Nephron (organoid): ENCODE measurements at regions not wholly inside any gene's neighbourhood (a gene's known extent, or its start where the extent isn't known, plus 50 kb on each side); places are given as distances from the start of the nearest gene placed in this dataset.

Experiments
- H3K27ac Mint-ChIP-seq, 3 experiments: 2 replicates each; pipeline ENCODE4 v1.8.0; 2020; ENCODE audit warnings: mixed read lengths in 3 of 3, mild to moderate bottlenecking in 2 of 3, moderate library complexity in 1 of 3
- H3K27me3 Mint-ChIP-seq: 2 replicates; pipeline ENCODE4 v1.8.0; 2021; ENCODE audit warnings: low read depth, mild to moderate bottlenecking, moderate library complexity, mixed read lengths
- H3K36me3 Mint-ChIP-seq: 2 replicates; pipeline ENCODE4 v1.8.0; 2020; ENCODE audit warnings: low read depth, mixed read lengths
- H3K4me1 Mint-ChIP-seq: 2 replicates; pipeline ENCODE4 v1.8.0; 2020; ENCODE audit warnings: mixed read lengths
- H3K4me3 Mint-ChIP-seq, 3 experiments: 2 replicates each; pipeline ENCODE4 v1.8.0; 2020; ENCODE audit warnings: mild to moderate bottlenecking in 3 of 3, mixed read lengths in 3 of 3, moderate library complexity in 2 of 3
- H3K9me3 Mint-ChIP-seq: 2 replicates; pipeline ENCODE4 v1.8.0; 2020; ENCODE audit warnings: mixed read lengths
- TF ChIP-seq, protein P1 (sequence below), 3 experiments: fragments of 200-600 bp; sonication (generic); IDR thresholded peaks; one replicate each; pipeline ENCODE4 v1.5.0; 2021; ENCODE audit warnings: antibody characterized with exemption in 3 of 3; ENCODE audit not compliant: unreplicated experiment in 3 of 3

DNA sequence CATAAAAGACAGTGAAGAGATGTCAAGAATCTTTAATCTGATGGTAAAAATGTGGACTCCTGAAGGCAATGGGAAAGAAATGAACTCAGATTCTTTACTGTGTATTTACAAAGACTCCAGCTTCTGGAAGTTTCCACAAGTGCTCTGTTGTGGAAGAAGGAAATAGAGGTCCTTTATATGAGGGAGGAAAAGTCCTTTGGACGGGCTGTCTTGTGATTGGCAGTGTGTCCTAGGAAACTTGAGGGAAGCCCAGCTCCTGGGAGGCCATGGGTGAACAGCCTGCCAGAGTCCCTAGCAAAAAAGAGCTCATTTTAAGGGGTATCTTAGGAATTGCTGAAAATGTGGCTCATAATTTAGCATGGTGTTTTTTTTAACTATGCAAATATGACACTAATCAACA lies 92.0 kb downstream of the RNASET2 start:
- peaks cover 6% of the 10 kb centered on the region for H3K4me1 Mint-ChIP-seq
- peak overlapping the region; percentile 11 to 38 (median 19) for H3K4me3 Mint-ChIP-seq
- no peaks in the 10 kb centered on the region for H3K36me3 Mint-ChIP-seq
- TF ChIP-seq, protein P1, sequence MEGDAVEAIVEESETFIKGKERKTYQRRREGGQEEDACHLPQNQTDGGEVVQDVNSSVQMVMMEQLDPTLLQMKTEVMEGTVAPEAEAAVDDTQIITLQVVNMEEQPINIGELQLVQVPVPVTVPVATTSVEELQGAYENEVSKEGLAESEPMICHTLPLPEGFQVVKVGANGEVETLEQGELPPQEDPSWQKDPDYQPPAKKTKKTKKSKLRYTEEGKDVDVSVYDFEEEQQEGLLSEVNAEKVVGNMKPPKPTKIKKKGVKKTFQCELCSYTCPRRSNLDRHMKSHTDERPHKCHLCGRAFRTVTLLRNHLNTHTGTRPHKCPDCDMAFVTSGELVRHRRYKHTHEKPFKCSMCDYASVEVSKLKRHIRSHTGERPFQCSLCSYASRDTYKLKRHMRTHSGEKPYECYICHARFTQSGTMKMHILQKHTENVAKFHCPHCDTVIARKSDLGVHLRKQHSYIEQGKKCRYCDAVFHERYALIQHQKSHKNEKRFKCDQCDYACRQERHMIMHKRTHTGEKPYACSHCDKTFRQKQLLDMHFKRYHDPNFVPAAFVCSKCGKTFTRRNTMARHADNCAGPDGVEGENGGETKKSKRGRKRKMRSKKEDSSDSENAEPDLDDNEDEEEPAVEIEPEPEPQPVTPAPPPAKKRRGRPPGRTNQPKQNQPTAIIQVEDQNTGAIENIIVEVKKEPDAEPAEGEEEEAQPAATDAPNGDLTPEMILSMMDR (IDR thresholded peaks at IDR 0.05; ENCODE audit: unreplicated experiment in 3 of 3): no peak
- H3K27ac Mint-ChIP-seq: no peak overlapping the region
- H3K27me3 Mint-ChIP-seq: peaks cover 37% of the 10 kb centered on the region
- H3K9me3 Mint-ChIP-seq: no peaks in the 10 kb centered on the region

DNA sequence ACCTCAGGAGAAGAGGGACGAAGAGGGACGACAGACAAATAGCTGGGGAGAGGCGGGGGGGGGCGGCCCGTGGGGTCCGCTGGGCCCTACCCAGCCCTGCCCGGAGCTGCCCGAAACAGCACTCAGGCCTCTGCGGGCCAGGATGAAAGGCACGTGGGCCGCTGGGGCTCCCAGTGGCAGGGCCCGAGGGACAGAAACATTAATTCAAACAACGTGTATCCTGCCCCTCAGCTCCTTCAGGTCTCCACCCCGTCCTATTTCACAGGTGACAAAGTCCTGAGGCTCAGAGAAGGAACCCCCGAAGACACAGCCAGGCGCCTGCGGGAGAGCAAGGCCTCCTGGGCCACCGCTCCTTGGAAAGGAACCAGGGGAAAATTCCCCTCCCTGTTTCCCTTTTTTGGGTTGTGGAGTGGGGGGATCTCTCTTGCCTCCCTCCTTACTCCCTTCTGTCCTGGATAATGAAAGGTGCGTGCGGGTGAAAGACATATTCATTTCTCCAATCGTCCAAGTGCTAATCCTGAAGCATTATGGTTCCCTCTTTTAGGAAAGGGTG lies 93.3 kb downstream of the RNASET2 start:
- H3K27me3 Mint-ChIP-seq: peaks cover 37% of the 10 kb centered on the region
- no peaks in the 10 kb centered on the region for H3K9me3 Mint-ChIP-seq
- no peak overlapping the region for H3K27ac Mint-ChIP-seq
- H3K36me3 Mint-ChIP-seq: no peaks in the 10 kb centered on the region
- peak overlapping the region; percentile 90 to 93 (median 91) for H3K4me3 Mint-ChIP-seq
- TF ChIP-seq, protein P1 (IDR thresholded peaks at IDR 0.05; ENCODE audit: unreplicated experiment in 3 of 3): no peak
- peaks cover 6% of the 10 kb centered on the region for H3K4me1 Mint-ChIP-seq

DNA sequence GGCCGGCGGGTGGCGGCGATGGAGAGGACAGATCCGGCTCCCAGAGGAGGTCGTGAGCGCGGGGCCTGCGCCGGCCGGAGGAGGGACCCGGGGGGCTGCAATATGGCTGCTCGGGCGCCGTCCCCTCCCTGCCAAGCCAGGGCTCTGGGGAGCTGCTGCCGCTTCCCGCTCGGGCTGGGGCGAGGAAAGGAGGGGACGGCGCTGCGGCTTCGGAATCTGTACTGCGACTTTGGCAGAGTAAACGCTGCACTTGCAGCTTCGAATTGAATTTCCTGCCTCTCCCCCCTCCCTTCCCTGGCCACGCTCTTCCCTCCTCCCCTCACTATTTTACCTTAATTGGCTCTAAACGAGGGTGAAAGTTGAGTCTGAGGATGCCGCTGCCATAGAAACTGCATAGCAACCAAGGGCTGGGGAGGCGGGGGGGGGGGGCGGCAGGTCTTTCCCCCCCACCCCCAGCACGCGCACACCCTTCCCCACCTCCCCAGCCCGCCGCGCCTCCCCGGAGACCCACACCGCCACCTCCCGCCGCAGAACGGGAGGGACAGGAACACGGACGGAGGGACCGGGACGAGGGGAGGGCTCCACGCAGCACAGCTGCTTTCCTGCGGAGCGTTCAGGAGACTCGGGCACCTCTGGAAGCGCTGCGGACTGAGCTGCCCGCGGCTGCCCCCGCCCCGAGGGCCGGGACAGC lies 93.9 kb downstream of the RNASET2 start:
- Mint-ChIP-seq H3K9me3 (no peaks in the 10 kb centered on the region), H3K4me3 (peak overlapping the region; percentile 90 to 93 (median 91)), H3K27me3 (peaks cover 37% of the 10 kb centered on the region), H3K4me1 (peaks cover 6% of the 10 kb centered on the region), H3K36me3 (no peaks in the 10 kb centered on the region), H3K27ac (no peak overlapping the region)
- TF ChIP-seq, protein P1 (IDR thresholded peaks at IDR 0.05; ENCODE audit: unreplicated experiment in 3 of 3): no peak

DNA sequence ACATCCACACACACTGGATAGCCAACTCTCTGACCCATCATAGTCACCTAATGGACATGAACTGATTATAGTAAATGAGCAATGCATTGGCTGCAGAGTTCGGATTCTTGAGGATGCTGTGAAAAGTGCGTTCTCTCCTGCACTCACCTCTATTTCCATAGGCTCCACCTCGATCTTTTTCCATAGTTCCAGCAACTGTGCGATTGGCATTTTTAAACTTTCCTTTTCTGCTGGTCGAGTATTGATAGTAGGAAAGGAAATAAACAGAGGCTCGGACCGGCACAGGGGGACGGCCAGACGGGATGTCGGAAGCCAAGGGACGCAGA lies 94.4 kb downstream of the RNASET2 start:
- no peak overlapping the region for H3K27ac Mint-ChIP-seq
- TF ChIP-seq, protein P1 (IDR thresholded peaks at IDR 0.05; ENCODE audit: unreplicated experiment in 3 of 3): no peak
- H3K9me3 Mint-ChIP-seq: no peaks in the 10 kb centered on the region
- H3K27me3 Mint-ChIP-seq: peaks cover 37% of the 10 kb centered on the region
- H3K4me1 Mint-ChIP-seq: peaks cover 6% of the 10 kb centered on the region
- H3K36me3 Mint-ChIP-seq: no peaks in the 10 kb centered on the region
- H3K4me3 Mint-ChIP-seq: peak overlapping the region; percentile 90 to 93 (median 91)

DNA sequence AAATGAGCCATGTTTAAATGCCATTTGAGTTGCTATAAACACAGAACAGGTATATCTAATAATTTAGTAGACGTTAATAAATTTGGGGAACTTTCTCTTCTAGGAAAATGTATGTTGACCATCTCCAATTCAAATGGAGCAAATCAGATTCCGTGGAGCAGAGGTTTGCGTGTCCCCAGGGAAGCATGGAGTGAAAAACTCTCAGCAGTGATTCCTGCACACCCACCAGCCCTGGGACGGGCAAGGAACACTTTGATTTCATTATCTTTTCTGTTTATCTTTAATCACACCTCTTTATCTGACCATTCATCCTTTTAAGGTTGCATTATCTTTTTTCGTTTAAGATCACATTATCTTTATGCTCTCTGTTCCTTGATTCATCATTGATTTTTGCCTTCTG lies 95.0 kb downstream of the RNASET2 start:
- H3K4me1 Mint-ChIP-seq: peaks cover 6% of the 10 kb centered on the region
- H3K27ac Mint-ChIP-seq: no peak overlapping the region
- peak overlapping the region in 2 of 3 experiments; percentile 90 to 93 for H3K4me3 Mint-ChIP-seq
- peaks cover 37% of the 10 kb centered on the region for H3K27me3 Mint-ChIP-seq
- no peaks in the 10 kb centered on the region for H3K9me3 Mint-ChIP-seq
- TF ChIP-seq, protein P1 (IDR thresholded peaks at IDR 0.05; ENCODE audit: unreplicated experiment in 3 of 3): no peak
- no peaks in the 10 kb centered on the region for H3K36me3 Mint-ChIP-seq

DNA sequence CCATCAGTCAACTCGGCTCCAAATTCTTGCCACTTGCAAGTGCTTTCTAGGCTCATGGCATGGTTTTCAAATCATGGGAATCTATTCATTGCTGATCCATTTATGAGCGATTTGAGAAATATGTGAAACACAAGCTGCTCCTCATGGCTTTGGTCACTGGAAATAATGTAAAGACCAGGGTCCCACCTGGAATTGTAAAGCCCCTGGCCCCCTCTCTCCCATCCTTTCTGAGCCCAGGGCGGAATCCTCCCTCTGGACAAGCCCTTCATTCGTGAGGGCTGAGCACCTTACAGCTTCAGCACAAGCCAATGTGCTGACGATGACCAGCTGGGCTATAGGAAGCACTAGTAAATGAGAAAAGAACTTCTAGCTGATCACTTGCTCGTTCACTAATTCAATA lies 96.0 kb downstream of the RNASET2 start:
- H3K9me3 Mint-ChIP-seq: no peaks in the 10 kb centered on the region
- H3K36me3 Mint-ChIP-seq: no peaks in the 10 kb centered on the region
- H3K4me1 Mint-ChIP-seq: peaks cover 6% of the 10 kb centered on the region
- H3K4me3 Mint-ChIP-seq: peak overlapping the region in 2 of 3 experiments; percentile 4 to 8
- H3K27me3 Mint-ChIP-seq: peaks cover 35% of the 10 kb centered on the region
- H3K27ac Mint-ChIP-seq: no peak overlapping the region
- TF ChIP-seq, protein P1 (IDR thresholded peaks at IDR 0.05; ENCODE audit: unreplicated experiment in 3 of 3): no peak
